ENCODE measurements at regions not wholly inside any gene's neighbourhood (a gene's known extent, or its start where the extent isn't known, plus 50 kb on each side); places are given as distances from the start of the nearest gene placed in this dataset.

DNA sequence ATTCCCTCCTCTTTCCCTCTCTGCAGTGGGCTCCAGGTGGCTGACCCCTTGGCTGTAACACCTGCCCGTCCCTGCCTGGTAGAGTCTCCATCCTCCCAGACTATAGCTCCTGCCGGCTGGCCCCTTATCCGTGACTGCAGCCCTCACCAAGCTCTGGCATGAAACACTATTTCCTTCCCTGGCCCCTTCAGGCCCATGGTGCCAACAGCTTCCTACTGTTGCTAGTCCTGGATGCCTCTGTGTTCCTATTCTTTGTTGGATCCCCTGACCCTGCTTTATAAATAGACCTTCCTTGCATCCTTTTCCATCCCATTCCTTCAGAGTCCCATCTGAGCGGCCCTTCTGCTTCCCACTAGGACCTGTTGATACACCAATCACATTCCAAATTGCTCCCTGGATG, 195.0 kb downstream of the ZNF326 start:
- DNase-seq: no peak

DNA sequence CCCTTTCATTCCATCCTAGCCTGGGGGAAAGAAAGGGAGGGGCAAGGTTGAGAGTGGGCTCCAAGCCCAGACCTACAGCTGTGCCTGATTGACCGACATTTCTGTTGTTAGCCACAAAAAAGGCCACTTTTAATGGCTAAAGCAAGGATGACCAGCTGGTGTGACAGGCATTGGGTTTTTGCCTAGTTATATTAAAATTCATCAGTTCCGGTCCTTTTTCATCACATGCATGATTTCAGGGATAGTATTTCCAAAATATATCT, 192.3 kb downstream of the ZNF326 start:
- DNase-seq: no peak

DNA sequence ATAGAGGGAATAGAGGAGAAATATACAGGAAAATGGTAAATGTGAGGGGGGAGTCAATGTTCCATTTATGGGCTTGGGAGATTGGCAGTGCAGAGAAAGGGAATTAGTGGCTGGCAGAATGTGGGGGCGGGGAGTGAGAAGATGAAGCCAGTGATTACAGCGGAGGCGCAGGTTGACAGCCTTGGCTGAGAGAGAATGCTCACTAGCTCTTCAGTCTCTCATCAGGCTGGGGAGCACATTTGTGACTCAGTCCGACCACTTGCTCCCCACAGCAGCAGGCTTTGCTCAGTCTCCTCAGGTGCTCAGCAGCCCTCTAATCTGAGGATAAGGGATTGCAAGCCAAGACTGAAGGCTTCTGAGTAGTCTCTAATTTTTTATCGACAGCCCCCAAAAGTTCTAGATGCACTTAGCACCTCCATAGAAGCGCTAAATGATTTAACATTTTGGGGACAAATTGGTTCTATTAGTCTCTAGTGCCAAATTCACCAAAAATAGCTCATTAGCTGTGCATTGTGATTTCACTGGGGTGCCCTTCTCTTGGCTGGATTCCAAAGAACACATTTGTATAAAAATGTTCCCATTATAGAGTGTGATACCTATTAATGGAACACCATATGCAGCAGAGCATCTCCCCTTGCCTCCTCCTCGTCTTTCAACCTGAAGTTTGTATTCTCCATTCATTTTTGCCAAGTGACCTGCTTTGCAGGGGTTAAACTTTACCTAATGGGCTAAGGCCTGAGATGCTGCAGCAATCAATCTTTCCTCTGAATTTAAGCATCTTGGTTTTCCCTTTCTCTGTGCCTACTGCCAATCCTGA, 191.8 kb downstream of the ZNF326 start:
- peak; percentile 15 for DNase-seq

DNA sequence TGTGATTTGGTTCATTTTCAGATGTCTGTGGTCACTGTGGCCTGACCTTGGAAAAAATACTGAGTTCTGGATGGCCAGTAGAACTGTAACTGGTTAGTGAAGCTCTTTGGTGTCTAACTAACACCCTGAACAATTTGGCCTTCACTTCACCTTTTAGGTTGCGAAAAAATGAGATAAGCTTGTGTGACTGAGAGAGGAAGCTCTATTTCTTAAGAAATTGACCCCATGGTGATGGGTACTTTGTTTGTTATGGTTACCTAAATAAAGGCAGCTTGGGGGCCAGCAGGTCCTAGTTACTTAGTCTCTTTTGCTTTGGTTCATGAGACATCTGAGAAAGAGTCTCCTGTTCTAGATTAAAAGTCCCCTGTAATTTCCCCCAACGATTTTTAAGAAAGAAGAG, 181.6 kb downstream of the ZNF326 start:
- DNase-seq: no peak

DNA sequence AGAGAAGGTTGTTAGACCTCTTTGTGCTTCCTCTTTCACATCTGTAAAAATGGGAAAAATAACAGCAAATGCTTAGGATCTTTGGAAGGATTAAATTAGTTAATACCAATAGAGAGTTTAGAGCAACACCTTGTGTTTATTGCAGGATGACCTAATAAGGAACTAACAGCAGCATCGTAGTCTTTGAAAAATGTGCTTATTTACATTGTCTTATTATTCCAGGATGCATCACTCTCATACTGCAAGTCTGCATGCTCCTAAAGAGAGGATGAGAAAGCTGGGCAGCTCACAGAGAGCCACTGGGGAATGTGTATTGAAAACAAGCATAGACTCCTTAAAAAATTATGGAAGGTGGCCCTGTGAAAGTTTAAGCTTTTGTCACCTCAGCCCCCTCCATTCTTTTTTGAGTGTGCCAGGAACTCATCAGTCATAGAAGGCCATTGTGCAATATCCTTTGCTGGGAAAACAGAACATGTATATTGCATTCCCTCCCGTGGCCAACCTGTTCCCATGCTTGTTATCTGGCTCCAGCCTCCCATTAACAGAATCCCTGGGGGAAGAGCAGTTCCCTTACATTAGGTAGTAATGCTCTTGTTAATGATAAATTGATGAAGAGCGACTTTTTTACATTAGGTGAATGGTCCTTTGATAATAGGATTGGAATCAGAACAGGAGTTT, 180.7 kb downstream of the ZNF326 start:
- no peak for DNase-seq

DNA sequence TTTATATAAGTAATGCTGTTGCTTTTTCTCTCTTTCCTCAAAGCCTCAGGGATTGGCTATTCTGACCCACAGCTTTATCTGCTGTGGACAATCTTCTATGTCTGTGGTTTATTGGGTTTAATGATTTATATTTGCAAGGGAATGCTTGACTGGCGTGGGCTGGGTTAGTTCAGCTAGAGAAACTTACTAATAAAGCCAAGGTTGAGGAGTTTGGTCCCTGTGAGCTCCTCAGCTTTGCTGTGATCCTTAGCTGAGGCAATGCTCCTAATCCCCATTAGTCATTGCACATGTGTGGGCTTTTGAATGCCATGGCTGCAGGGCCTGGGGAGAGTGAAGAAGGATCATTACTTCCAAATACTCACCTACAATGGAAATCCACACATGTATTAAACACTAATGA, 179.3 kb downstream of the ZNF326 start:
- DNase-seq: peak; percentile 73

DNA sequence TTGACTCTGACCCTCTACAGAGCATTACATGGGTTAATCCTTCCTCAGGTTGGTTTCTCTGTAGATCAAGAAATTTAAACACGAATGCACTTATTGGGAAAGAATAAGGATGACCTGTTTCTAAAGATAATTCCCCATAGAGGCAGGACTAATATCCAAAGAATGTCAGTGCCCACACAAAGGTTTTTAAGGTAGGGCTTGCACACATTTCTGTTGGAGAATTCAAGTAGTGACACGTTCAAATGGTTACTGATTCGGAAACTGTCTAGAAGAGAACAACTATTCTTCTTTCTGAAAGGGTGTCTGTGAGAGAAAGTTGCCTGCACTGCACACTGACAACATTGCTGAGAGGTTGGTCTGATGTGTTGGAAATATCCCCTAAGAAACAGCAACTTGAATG, 167.3 kb downstream of the ZNF326 start:
- DNase-seq: no peak

DNA sequence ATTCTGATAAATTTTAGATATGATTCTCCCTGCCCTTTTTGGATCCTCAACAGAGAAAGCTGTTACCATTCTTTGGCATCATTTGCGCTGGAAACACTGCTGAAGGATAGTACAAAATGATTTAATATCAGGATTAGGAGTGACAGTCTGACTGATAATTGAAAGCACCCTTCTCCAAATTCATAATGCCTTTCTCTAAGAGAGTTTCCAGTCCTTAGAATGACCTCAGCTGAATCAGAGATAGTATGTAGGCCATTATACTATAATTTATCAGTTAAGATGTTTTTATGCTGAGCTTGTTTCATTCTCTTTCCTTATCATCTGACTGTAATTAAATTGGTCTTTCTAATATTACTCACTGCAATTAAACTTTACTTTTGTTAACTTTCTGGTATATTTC, 166.7 kb downstream of the ZNF326 start:
- no peak for DNase-seq

DNA sequence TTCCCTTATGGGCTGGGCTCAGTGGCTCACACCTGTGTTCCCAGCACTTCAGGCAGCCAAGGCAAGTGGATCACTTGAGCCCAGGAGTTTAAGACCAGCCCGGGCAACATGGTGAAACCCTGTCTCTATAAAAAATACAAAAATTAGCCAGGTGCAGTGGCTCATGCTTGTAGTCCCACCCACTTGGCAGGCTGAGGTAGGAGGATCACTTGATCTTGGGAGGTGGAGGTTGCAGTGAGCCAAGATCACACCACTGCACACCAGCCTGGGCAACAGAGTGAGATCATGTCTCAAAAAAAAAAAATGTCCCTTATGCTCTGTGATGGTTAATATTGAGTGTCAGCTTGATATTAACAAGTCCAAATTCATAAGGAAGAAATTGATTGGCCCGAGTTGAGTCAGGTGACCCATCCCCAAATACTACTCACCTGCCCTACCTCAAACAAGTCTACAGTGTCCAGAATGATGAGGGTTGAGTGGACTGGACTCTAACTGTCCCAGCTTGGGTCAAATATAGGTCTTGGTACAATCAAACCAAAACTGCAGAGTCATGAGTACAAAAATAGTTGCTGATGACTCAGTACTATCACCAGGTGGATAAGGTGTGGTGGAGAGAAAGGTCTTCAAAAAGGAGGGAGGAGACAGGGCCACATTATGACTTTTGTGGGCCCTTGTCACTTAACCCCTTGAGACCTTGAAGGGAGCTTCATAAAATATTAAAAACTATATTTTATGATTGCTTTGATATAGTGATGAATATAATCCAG, 161.0 kb downstream of the ZNF326 start:
- no peak for DNase-seq

DNA sequence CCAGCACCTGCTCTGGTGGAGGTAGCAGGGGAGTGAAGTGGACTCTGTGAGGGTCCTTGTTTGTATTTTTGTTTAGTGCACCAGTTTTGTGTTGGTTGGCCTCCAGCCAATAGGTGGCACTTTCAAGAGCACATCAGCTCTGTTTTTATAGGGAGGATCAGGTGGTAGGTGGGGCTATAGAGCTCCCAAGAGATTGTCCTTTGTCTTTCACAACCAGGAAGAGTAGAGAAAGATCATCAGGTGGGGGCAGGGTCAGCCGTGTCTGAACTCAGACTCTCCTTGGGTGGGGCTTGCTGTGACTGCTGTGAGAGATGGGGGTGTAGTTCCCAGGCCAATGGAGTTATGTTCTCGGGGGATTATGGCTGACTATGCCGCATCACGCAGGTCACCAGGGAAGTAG, 159.8 kb downstream of the ZNF326 start:
- DNase-seq: no peak

DNA sequence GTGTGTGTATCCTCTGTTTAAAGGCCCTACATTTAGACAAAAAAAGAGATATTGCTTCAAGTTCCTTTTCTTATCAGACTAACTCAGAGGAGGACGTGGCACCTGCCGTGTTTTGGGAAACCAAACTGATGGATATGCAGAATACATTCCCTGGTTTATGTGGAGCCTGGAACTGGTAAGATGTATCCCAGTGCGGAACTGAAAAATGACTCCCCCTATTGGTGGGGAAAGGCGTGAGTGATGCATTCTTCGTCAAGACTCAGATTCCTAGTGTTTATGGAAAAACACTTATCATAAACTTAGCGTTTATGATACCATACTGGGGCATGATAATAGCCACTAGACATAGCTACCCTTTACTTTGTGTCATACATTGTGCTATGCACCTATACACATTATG, 154.2 kb downstream of the ZNF326 start:
- no peak for DNase-seq

DNA sequence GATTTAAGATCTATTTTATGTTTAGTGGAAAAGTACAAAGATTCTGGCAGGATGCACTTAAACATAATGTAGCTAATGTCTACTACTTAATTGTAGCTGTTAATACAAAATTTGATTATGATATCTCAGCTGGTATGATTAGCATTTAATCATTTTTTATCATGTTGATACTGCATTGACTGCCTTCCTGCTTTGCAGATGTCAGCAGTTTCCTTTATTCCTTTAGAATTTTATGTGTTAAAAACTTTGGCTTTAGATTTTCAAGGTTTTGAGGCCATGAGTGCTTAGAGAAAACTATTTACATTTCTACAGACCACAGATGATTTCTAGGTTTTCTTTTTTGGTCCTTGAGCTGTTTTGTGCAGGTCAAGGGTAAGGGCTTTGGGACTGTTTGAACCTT, 152.2 kb downstream of the ZNF326 start:
- no peak for DNase-seq

DNA sequence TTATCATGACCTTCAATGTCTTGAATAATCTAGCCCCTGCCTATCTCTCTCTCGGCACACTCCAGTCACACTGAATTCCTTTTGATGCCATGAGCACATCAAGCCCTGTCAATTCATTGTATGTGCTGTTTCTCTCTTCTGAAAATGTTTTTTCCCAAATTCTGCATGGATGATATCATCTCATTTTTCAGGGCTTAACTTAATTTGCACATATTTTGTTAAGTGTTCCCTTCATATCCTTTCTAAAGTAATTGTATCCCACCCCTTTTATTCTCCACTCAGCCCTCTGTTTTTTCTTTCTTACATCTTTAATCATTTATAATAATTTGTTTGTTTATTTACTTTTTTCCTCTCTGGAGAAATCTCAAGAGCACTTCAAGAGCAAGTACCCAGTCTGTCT, 149.9 kb downstream of the ZNF326 start:
- DNase-seq: no peak

DNA sequence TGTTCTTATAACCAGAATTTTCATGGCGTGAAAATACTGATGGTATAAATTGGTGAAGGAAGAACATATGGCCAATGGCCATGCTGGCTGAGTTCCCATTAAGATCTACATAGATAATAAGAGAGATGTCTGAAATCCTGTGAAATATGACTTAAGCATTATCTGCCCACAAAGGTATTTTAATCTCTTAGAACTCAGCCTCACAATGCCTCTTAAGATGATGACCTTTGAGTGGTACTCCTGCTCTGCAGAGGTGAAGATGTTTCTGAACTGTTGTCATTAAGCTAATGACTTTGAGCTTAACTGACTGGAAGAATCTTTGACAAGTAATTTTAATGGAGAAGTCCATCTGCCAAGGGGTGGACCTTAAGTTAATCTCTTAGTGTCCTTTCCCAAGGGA, 148.7 kb downstream of the ZNF326 start:
- peak; percentile 100 for DNase-seq

DNA sequence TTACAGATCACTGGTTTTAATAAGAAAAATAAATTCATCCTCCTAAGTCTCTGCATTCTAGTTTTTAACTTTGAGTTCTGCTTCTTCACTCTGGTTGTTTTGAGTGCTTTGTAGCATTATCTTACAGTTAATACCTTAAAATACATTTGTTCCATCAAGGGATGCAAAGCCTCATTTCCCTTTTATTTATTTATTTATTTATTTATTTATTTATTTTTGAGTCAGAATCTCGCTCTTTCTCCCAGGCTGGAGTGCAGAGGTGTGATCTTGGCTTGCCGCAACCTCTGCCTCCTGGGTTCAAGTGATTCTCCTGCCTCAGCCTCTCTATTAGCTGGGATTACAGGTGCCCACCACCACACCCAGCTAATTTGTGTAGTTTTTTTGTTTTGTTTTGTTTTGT, 147.8 kb downstream of the ZNF326 start:
- no peak for DNase-seq

DNA sequence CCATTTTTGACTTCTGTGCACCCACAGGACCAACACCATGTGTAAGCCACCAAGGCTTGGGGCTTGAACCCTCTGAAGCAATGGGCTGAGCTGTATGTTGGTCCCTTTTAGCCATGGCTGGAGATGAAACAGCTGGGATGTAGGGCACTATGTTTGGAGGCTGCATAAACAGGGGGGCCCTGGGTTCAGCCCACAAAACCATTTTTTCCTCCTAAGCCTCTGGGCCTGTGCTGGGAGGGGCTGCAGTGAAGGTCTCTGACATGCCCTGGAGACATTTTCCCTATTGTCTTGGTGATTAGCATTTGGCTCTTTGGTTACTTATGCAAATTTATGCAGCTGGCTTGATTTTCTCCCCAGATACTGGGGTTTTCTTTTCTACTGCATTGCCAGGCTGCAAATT, 144.9 kb downstream of the ZNF326 start:
- DNase-seq: no peak

DNA sequence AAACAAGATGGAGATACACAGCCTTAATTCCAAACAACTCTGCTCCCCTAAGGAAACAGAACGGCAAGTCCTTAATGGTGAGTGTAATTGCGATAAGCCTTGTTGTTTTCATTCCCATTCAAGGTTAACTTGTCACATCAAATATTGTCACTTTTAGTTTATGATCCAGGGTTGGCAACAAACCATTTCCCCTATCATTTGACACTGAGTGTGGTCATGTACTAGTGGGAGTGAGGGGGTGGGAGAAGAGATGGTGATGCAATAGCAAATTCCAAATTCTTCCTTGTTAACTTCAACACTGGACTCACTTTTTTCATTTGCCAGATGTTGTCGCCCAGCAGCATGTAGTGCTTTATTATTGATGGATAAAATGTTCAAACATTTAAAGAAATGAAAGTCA, 140.4 kb downstream of the ZNF326 start:
- peak; percentile 53 for DNase-seq

DNA sequence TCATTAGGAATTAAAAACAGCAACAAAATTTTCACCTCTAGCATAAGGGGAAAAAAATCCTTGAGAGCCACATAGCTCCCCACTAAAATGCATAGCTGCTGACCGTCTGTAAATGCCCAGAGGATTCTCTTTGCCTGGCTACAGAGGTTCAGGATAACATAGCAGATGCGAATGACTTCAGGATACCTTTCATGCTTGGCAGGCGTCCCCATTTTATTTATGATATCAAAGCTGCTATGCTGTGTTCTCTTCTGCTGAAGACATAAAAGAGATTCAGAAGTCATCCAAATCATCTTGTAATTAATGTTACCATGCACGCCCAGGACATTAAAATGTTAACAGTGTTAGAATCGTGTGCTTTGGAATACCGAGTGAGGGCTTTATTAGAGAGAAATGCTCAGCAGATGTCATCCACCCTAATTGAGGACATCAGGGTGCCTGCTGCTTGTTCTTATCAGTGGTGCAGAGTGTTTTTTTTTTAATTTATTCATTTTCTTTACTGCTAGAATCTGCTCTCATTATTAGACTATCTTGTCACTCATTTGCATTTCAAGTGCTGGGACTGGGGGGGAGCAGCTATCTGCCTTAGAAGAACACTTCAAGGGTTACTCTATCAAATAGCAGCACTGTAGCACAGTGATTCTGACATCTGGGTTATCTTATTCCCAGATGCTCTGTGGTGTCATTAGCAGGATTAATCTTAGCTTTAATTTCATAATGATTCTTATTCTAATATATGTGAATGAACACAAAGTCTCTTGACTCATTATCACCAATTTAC, 139.5 kb downstream of the ZNF326 start:
- peak; percentile 74 for DNase-seq

DNA sequence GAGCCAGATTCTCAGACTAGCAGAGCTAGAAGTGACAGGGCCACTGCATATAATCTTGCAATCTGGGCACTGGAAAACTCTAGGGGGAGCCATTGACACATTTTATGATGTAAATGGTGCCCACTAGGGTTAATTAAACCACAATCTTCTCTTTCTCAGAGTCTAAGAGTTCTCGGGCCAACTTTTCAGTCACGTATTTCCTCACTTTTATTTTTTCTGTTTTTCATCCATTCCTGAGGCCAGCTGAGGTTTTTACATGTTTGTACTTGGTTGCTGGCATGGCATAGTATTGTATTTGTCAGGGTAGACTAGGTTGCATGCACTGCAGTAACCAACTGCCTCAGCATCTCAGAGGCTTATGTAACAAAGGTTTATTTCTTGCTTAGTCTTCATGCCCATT, 138.2 kb downstream of the ZNF326 start:
- peak; percentile 88 for DNase-seq

DNA sequence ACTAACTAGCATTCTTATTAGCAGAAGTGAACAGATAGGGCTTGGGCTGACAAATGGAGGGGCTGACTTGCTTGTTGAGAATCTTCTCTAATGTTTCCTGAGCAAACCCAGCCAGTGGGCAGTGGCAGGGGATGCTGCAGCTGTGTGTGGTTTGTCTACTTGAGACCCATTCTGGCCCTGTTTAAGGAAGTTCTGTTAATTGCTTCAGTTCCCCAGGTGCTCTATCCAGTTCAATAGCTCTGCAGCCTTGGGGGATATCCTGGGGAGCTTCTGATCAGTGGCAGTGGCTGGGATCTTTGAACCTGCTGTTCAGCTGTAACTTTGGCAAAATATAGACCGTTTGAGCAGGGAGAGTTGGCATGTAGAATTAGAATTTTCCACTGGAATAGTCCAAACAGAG, 137.4 kb downstream of the ZNF326 start:
- no peak for DNase-seq

DNA sequence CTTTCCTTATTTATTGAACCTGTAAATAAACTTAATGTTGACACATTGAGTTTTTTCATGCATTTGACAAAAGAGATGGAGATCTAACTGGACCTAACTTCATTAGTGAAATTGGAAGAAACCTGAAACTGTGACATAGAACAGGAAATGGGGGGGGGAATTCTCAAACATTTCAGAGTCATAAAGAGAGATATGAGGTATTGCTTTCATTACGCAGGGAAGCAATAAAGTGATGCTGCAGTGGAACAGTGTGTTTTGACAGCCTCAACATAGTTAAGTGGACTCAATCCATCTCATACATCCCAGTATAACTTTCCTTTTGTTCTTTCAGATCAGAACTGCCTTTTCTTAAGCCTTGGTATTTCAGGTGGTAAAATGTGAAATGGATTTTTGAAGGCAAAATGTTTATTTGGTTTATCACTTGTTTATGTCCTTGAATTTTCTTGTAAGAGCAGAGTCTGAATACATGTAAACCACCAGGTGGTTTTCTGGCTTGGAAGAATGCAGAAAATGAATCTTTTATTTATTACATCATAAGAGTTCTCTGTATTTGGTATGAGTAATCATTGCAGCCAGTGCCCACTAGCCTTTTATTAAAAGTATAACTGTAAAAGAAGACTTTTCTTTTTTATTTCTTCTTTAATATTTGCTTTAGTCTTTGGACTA, 132.5 kb downstream of the ZNF326 start:
- DNase-seq: no peak

DNA sequence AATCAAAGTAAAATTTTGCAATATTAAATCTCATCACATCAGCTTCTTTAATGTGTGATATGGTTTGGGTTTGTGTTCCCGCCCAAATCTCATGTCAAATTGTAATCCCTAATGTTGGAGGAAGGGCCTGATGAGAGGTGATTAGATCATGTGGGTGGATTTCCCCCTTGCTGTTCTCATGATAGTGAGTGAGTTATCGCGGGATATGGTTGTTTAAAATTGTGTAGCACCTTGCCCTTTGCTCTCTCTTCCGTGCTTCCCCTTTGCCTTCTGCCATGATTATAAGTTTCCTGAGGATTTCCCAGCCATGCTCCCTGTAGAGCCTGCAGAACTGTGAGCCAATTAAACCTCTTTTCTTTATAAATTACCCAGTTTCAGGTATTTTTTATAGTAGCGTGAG, 131.9 kb downstream of the ZNF326 start:
- no peak for DNase-seq
